ACC112 (cell line): ENCODE measurements at regions not wholly inside any gene's neighbourhood (a gene's known extent, or its start where the extent isn't known, plus 50 kb on each side); places are given as distances from the start of the nearest gene placed in this dataset.

Experiments
- H2AFZ ChIP-seq: fragments of 200-600 bp; sonication (generic); one replicate; pipeline ENCODE4 v1.6.0; 2017; ENCODE audit warnings: antibody characterized with exemption, low read length; ENCODE audit not compliant: unreplicated experiment
- H3K27ac ChIP-seq: fragments of 200-600 bp; sonication (generic); 2 replicates; pipeline ENCODE4 v1.5.1; 2014; ENCODE audit warnings: low read depth, mild to moderate bottlenecking, antibody characterized with exemption, low read length, moderate library complexity
- H3K27me3 ChIP-seq: fragments of 200-600 bp; sonication (generic); 2 replicates; pipeline ENCODE4 v1.6.1; 2014; ENCODE audit warnings: mild to moderate bottlenecking, antibody characterized with exemption, low read length, moderate library complexity, mixed read lengths; ENCODE audit not compliant: insufficient read depth
- H3K36me3 ChIP-seq: fragments of 200-600 bp; sonication (generic); 2 replicates; pipeline ENCODE4 v1.6.1; 2016; ENCODE audit warnings: mild to moderate bottlenecking, antibody characterized with exemption, low read length, moderate library complexity, mixed read lengths; ENCODE audit not compliant: insufficient read depth
- H3K4me1 ChIP-seq: fragments of 200-600 bp; sonication (generic); one replicate; pipeline ENCODE4 v1.6.1; 2016; ENCODE audit warnings: low read length, mixed read lengths; ENCODE audit not compliant: insufficient read depth, unreplicated experiment, control insufficient read depth
- H3K4me3 ChIP-seq: fragments of 200-600 bp; sonication (generic); 2 replicates; pipeline ENCODE4 v1.5.1; 2014; ENCODE audit warnings: mild to moderate bottlenecking, low read depth, low read length
- H3K79me2 ChIP-seq: fragments of 200-600 bp; sonication (generic); one replicate; pipeline ENCODE4 v1.6.0; 2016; ENCODE audit warnings: low read length; ENCODE audit not compliant: control insufficient read depth, unreplicated experiment, insufficient read depth

DNA sequence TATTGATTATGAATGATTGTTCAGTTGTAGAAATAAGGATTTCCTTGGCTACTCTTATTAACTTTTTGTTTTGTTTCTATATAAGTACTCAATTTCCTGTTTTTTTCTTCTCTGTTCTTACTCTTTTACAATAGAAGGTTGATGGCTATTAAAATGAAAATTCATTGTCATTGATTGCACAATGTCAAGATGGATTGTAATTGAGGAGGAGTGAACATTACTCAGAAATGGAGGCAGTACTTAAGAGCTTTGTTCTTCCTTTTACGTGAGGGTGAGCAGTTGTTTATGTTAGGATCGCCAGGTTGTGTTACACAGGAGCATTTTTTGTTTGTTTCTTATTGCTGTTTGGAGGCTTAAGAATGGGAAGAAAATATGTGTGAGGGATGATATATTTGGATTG is 2062.4 kb downstream of the ARAP2 start:
- no peaks in the 10 kb centered on the region for H3K79me2 ChIP-seq
- H3K27me3 ChIP-seq: no peaks in the 10 kb centered on the region
- H3K27ac ChIP-seq: peak overlapping the region; percentile 98
- H3K4me3 ChIP-seq: peak overlapping the region; percentile 20
- H3K36me3 ChIP-seq: no peaks in the 10 kb centered on the region
- peak overlapping the region; percentile 81 for H2AFZ ChIP-seq
- H3K4me1 ChIP-seq: peaks cover 34% of the 10 kb centered on the region

DNA sequence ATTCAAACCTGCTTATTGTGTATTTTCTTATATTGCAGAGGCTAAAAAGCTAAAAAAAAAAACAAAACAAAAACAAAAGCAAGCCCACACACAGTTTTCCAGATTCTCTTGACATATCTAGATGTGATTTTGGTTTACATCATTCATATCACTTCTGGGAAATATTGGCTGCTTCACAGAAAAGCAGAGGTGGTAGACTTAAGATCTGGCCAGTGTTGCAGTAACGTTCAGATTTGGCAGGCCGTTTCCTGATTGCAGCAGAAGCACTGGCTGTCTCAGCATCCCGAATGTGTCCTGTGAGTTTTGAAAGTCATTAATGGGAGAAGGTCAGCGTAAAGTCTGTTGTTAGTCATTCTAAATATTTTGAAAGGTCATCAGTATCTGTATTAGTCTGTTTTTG is 2062.0 kb downstream of the ARAP2 start:
- Histone ChIP-seq H3K4me1 (peaks cover 34% of the 10 kb centered on the region), H3K27me3 (no peaks in the 10 kb centered on the region), H3K36me3 (no peaks in the 10 kb centered on the region), H3K4me3 (peak overlapping the region; percentile 20), H3K27ac (peak overlapping the region; percentile 98), H3K79me2 (no peaks in the 10 kb centered on the region), H2AFZ (peak overlapping the region; percentile 81)

DNA sequence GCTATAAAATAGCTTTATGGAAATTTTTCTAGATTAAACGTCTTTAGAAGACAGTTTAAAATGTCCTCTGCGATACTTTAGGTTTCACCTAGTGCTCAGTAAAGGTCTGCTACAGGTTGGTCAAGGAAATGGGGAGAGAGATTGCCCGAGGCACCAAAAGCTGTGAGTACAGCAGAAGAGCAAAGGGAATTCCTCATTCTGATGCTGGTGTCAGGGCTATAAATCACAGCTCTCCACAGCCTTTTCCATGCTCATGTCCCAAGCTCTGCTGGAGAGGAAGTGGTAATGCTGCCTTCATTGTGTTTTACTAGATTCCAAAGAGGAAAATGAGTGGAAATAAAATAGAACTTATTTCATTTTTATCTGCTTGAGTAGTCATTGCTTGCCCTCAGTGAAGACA is 2060.4 kb downstream of the ARAP2 start:
- H3K27me3 ChIP-seq: no peaks in the 10 kb centered on the region
- no peak overlapping the region for H2AFZ ChIP-seq
- no peaks in the 10 kb centered on the region for H3K79me2 ChIP-seq
- H3K27ac ChIP-seq: no peak overlapping the region
- H3K36me3 ChIP-seq: no peaks in the 10 kb centered on the region
- H3K4me1 ChIP-seq: peaks cover 34% of the 10 kb centered on the region
- H3K4me3 ChIP-seq: no peak overlapping the region

DNA sequence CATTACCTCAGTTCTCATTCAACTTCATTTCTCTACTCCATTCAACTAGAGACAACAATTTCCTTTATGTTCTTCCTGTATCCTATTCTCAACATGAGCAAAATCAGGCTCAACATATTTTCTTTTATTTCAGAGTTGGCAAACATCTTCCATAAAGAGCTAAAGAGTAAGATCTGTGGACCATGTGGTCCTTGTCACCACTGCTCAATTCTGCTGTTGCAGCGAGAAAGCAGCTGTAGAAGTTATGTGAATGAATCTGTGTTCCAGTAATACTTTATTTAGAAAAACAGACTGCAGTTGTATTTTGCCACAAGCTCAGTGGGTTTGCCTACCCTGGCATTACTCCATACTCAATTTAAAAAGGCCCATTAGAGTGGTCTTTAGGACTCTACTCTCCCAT is 2057.3 kb downstream of the ARAP2 start:
- no peaks in the 10 kb centered on the region for H3K27me3 ChIP-seq
- H3K79me2 ChIP-seq: no peaks in the 10 kb centered on the region
- H3K4me1 ChIP-seq: peaks cover 7% of the 10 kb centered on the region
- H2AFZ ChIP-seq: no peak overlapping the region
- H3K4me3 ChIP-seq: no peak overlapping the region
- no peaks in the 10 kb centered on the region for H3K36me3 ChIP-seq
- no peak overlapping the region for H3K27ac ChIP-seq

DNA sequence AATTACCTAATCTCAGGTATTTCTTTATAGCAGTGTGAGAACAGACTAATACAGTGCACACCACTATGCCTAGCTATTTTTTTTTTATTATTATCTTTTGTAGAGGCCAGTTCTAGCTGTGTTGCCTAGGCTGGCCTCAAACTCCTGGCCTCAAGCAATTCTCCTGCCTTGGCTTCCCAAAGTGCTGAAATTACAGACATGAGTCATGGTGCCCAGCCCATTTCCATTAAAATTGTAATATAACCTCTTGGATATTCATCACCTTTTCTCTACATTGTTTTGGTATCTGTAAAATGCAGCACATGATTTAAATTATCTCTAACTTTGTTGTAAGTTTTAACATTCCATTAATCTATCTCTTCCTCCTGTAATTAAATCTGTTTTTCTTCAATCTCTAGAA is 2052.9 kb downstream of the ARAP2 start:
- H3K36me3 ChIP-seq: no peaks in the 10 kb centered on the region
- H3K79me2 ChIP-seq: no peaks in the 10 kb centered on the region
- H3K4me1 ChIP-seq: peaks cover 9% of the 10 kb centered on the region
- H3K27ac ChIP-seq: no peak overlapping the region
- H2AFZ ChIP-seq: no peak overlapping the region
- H3K4me3 ChIP-seq: no peak overlapping the region
- no peaks in the 10 kb centered on the region for H3K27me3 ChIP-seq

DNA sequence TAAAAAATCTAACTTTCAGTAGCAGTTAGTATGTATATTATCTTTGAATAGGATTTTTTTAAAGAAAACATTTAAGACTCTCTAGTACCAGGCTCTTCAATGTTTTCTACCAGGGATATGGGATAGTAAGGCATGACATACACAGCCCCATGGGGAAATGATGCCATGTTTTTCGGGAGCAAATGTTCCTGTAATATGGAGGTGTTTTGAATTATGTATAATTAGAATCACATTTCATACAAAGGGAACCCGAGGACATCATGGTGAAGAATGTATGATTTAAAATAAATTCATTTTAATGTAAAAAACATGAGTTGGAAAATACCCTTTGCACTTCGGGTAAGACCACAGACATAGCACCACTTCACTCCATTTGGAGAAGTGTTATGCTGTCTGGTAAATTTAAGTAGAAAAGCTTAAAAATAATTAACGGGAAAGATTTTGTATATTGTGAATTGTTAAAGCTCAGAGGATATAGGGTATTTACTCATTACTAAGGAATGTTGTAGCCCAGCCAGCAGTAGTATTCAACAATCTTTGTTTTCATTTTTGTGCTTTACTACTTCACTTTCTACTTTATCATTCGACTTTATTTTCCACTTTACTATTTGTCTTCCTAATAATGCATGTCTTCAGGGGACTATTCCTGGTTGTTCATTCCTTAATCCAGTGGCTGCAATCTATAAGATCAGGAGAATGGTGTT is 2050.7 kb downstream of the ARAP2 start:
- Histone ChIP-seq H3K79me2 (no peaks in the 10 kb centered on the region), H2AFZ (no peak overlapping the region), H3K27ac (peak overlapping the region; percentile 25), H3K27me3 (no peaks in the 10 kb centered on the region), H3K36me3 (no peaks in the 10 kb centered on the region), H3K4me3 (peak overlapping the region; percentile 41; the same call in 1 of the 2 replicates), H3K4me1 (peaks cover 9% of the 10 kb centered on the region)

DNA sequence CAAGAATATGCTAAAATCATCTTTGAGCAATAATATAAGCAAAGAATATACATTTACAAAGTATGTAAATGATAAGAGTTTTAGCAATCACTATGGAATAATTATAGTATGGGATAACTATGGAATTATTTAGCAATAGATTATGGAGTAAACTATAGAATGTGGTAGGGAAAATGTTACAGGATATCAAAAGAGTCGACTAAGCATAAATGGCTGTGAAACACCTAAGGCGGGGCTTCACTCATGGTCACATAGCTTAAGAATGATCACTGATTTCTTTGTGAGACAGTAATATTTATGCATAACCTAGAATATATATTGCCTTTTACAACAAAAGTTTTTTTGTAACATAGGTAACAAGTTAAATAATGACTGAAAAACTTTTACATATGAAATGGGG is 2049.7 kb downstream of the ARAP2 start:
- H3K27ac ChIP-seq: no peak overlapping the region
- H3K4me3 ChIP-seq: no peak overlapping the region
- no peaks in the 10 kb centered on the region for H3K79me2 ChIP-seq
- no peak overlapping the region for H2AFZ ChIP-seq
- no peaks in the 10 kb centered on the region for H3K36me3 ChIP-seq
- H3K4me1 ChIP-seq: peaks cover 9% of the 10 kb centered on the region
- no peaks in the 10 kb centered on the region for H3K27me3 ChIP-seq

DNA sequence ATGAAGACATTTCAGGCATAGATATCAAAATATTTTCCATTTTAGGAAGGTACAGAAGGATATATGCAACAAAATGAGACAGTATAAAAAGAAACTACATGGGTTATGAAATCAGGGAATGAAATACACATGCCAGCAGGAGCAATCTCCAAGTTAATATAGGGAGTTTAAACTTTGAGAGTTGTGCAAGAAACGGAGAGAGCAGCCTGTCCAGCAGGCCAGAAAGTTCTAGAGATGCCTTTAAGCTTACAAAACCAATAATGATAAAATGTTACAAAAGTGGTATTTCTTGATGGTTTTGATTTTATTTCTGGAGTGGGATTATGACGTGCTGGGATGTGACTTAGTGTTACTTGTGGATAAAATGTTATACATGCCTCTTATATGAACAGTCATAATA is 2047.9 kb downstream of the ARAP2 start:
- no peaks in the 10 kb centered on the region for H3K36me3 ChIP-seq
- no peaks in the 10 kb centered on the region for H3K79me2 ChIP-seq
- H2AFZ ChIP-seq: no peak overlapping the region
- no peak overlapping the region for H3K4me3 ChIP-seq
- H3K4me1 ChIP-seq: peaks cover 9% of the 10 kb centered on the region
- H3K27ac ChIP-seq: no peak overlapping the region
- H3K27me3 ChIP-seq: no peaks in the 10 kb centered on the region

DNA sequence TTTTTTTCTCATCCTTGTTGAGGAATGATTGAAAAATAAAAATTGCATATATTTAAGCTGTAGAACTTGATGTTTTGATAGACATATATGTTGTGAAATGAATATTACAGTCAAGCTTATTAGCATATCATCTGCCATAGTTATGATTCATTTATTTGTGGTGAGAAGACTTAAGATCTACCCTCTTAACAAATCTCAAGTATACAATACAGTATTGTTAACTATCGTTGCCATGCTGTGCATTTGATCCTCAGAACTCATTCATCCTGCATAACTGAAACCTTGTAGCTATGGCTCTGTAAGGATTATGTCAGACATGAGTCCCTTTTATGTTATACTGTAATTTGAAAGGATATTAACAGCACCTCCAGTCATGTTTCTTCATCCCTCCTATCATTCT is 2045.3 kb downstream of the ARAP2 start:
- no peak overlapping the region for H2AFZ ChIP-seq

DNA sequence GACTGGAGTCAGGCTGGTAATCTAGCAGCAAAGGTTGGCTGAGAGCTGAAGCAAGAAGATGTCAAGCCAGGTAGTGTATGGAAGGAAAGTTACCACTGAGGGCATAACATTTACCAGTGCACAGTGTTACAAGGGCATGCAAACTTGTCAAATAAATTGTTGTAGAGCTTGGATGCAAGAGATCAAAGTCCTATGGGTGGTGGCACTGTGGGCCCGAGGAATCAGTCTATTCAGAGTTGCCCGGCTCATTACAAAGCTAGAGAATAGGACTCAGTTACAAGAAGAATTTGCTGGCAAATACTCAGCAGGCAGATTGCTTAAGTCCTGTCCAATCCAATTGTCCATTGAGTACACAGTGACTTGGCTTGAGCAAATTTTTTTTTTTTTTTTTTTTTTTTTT is 2043.8 kb downstream of the ARAP2 start:
- Histone ChIP-seq H3K79me2 (no peaks in the 10 kb centered on the region), H2AFZ (no peak overlapping the region), H3K4me1 (no peaks in the 10 kb centered on the region), H3K27ac (no peak overlapping the region), H3K36me3 (no peaks in the 10 kb centered on the region), H3K4me3 (no peak overlapping the region), H3K27me3 (no peaks in the 10 kb centered on the region)

More for the DNA sequence above, 2045.3 kb downstream of the ARAP2 start:
- no peaks in the 10 kb centered on the region for H3K36me3 ChIP-seq
- H3K4me1 ChIP-seq: peaks cover 7% of the 10 kb centered on the region
- H3K79me2 ChIP-seq: no peaks in the 10 kb centered on the region
- no peaks in the 10 kb centered on the region for H3K27me3 ChIP-seq
- H3K27ac ChIP-seq: no peak overlapping the region
- H3K4me3 ChIP-seq: no peak overlapping the region

DNA sequence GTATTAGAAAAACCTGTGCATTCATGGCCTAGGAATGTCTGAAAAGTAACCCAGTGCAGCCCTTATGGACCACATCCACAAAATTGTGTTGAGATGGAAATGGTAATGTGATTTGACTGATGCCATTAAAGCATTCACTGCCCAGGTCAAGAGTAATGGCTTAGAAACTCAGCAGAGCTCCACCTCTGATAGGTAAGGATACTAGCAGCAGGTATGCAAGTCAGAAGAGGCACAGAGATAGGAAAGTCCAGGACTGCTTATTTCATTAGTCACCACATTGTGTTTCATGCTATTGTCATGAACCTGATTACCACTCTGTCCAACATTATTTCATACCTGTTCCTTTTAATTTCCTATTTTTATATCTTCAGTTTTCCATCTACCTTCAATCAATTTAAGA is 2042.2 kb downstream of the ARAP2 start:
- Histone ChIP-seq H3K27ac (no peak overlapping the region), H3K36me3 (no peaks in the 10 kb centered on the region), H2AFZ (no peak overlapping the region), H3K27me3 (no peaks in the 10 kb centered on the region), H3K79me2 (no peaks in the 10 kb centered on the region), H3K4me3 (no peak overlapping the region), H3K4me1 (no peaks in the 10 kb centered on the region)
